Breast epithelium (tissue), 4 donors: ENCODE measurements at regions not wholly inside any gene's neighbourhood (a gene's known extent, or its start where the extent isn't known, plus 50 kb on each side); places are given as distances from the start of the nearest gene placed in this dataset.
"Not testable (repeated sequence)": the region's sequence is repeated elsewhere in the genome, so short reads cannot be mapped to it uniquely, and the experiment has no call there.

Source experiments
- DNase-seq, 2 donors: peaks; one replicate each; pipeline ENCODE4 v3.0.0-alpha.2; 2019; ENCODE audit warnings: low spot score in 2 of 2
- H3K27ac ChIP-seq, 2 donors: fragments of 200-600 bp; sonication (generic) in 1 of 2; one replicate each; pipeline ENCODE4 v1.5.1; 2016 to 2019; ENCODE audit warnings: mild to moderate bottlenecking in 1 of 2
- H3K27me3 ChIP-seq, 2 donors: fragments of 200-600 bp; sonication (generic) in 1 of 2; one replicate each; pipeline versions ENCODE4 v1.5.1 to v1.6.0; 2017 to 2019; ENCODE audit warnings: control low read depth in 1 of 2, mild to moderate bottlenecking in 1 of 2
- H3K36me3 ChIP-seq: fragments of 200-600 bp; one replicate; pipeline ENCODE4 v1.5.1; 2019
- H3K4me1 ChIP-seq, 2 donors: fragments of 200-600 bp; sonication (generic); one replicate each; pipeline ENCODE4 v1.5.1; 2016 to 2019; ENCODE audit warnings: control low read depth in 1 of 2
- H3K4me3 ChIP-seq, 3 donors: fragments of 200-600 bp; sonication (generic); 1 replicate in 2 of 3; 2 replicates in 1 of 3; pipeline ENCODE4 v1.5.1; 2016 to 2019; ENCODE audit warnings: mild to moderate bottlenecking in 3 of 3, moderate library complexity in 2 of 3
- H3K9me3 ChIP-seq, 2 donors: fragments of 200-600 bp; sonication (generic) in 1 of 2; one replicate each; pipeline ENCODE4 v1.5.1; 2016 to 2019; ENCODE audit warnings: control low read depth in 1 of 2
- POLR2AphosphoS5 ChIP-seq, 3 donors: sonication (generic); formaldehyde crosslinking; IDR thresholded peaks; one replicate each; pipeline ENCODE4 v1.6.1; 2017; ENCODE audit warnings: antibody characterized with exemption in 3 of 3
- intact Hi-C: fragments of 100-400 bp; cut with DNase I; formaldehyde crosslinking; loops from one replicate; pipeline ENCODE4 v1.15.1; 2023; ENCODE audit warnings: low total_unique reads

GRCh38 chr9:62798884-62799850 lies 1609.3 kb downstream of the SPATA31A7 start:
- peaks cover 3 to 11% of the 10 kb centered on the region in 2 donors for H3K4me1 ChIP-seq
- H3K4me3 ChIP-seq = peak overlapping the region; percentile 31 to 71 (median 49)
- H3K27me3 ChIP-seq = peaks cover 20 to 34% of the 10 kb centered on the region in 2 donors
- intact Hi-C loops, H3K9me3 ChIP-seq, H3K27ac ChIP-seq, H3K36me3 ChIP-seq: not testable (repeated sequence)
- DNase-seq = peak in 1 of 2 donors; percentile 75

GRCh38 chr9:62799851-62800371 lies 1610.1 kb downstream of the SPATA31A7 start:
- H3K9me3 ChIP-seq, DNase-seq, intact Hi-C loops, H3K36me3 ChIP-seq: not testable (repeated sequence)
- peak overlapping the region; percentile 31 to 71 (median 49) for H3K4me3 ChIP-seq
- H3K4me1 ChIP-seq = peaks cover 3 to 11% of the 10 kb centered on the region in 2 donors
- peak overlapping the region in 1 of 2 donors; percentile 16 for H3K27ac ChIP-seq
- H3K27me3 ChIP-seq = peaks cover 20 to 37% of the 10 kb centered on the region in 2 donors

GRCh38 chr9:62800451-62801371 lies 1610.9 kb downstream of the SPATA31A7 start:
- H3K36me3 ChIP-seq, intact Hi-C loops, H3K27ac ChIP-seq, H3K9me3 ChIP-seq, DNase-seq: not testable (repeated sequence)
- H3K27me3 ChIP-seq = peaks cover 20 to 41% of the 10 kb centered on the region in 2 donors
- peak overlapping the region; percentile 49 to 71 (median 53) for H3K4me3 ChIP-seq
- peaks cover 3 to 11% of the 10 kb centered on the region in 2 donors for H3K4me1 ChIP-seq
- peak in 1 of 3 donors; percentile 29 for TF ChIP-seq POLR2AphosphoS5 (IDR thresholded peaks at IDR 0.05)

GRCh38 chr9:62801372-62801811 lies 1611.6 kb downstream of the SPATA31A7 start:
- Histone ChIP-seq H3K4me1 (peaks cover 3 to 11% of the 10 kb centered on the region in 2 donors), H3K27ac (peak overlapping the region; percentile 81 to 86), H3K4me3 (peak overlapping the region; percentile 49 to 71 (median 53)), H3K27me3 (peaks cover 20 to 41% of the 10 kb centered on the region in 2 donors)
- DNase-seq, intact Hi-C loops, H3K9me3 ChIP-seq, H3K36me3 ChIP-seq: not testable (repeated sequence)

- Histone ChIP-seq H3K4me3 (peak overlapping the region; percentile 49 to 71 (median 53)), H3K27me3 (peaks cover 20 to 41% of the 10 kb centered on the region in 2 donors), H3K27ac (peak overlapping the region; percentile 81 to 86), H3K4me1 (peaks cover 3 to 11% of the 10 kb centered on the region in 2 donors)
- intact Hi-C loops, H3K9me3 ChIP-seq, H3K36me3 ChIP-seq: not testable (repeated sequence)
- peak; percentile 67 to 85 for DNase-seq
Measured at GRCh38 chr9:62801961-62802718, 1612.3 kb downstream of the SPATA31A7 start.

GRCh38 chr9:62802719-62803079 lies 1612.9 kb downstream of the SPATA31A7 start:
- H3K36me3 ChIP-seq, DNase-seq, intact Hi-C loops, H3K9me3 ChIP-seq: not testable (repeated sequence)
- H3K4me3 ChIP-seq = peak overlapping the region; percentile 49 to 71 (median 53)
- peaks cover 3 to 11% of the 10 kb centered on the region in 2 donors for H3K4me1 ChIP-seq
- H3K27me3 ChIP-seq = peaks cover 20 to 41% of the 10 kb centered on the region in 2 donors
- peak overlapping the region; percentile 81 to 86 for H3K27ac ChIP-seq

- intact Hi-C loops, DNase-seq, H3K9me3 ChIP-seq, H3K27ac ChIP-seq, H3K36me3 ChIP-seq: not testable (repeated sequence)
- H3K4me3 ChIP-seq = peak overlapping the region in 2 of 3 donors; percentile 49 to 53
- H3K4me1 ChIP-seq = peaks cover 3 to 11% of the 10 kb centered on the region in 2 donors
- peaks cover 20 to 41% of the 10 kb centered on the region in 2 donors for H3K27me3 ChIP-seq
Measured at GRCh38 chr9:62803099-62803498, 1613.3 kb downstream of the SPATA31A7 start.

GRCh38 chr9:62804314-62804713 lies 1614.5 kb downstream of the SPATA31A7 start:
- DNase-seq, intact Hi-C loops, H3K4me3 ChIP-seq, H3K36me3 ChIP-seq, H3K27ac ChIP-seq, H3K9me3 ChIP-seq: not testable (repeated sequence)
- peaks cover 20 to 36% of the 10 kb centered on the region in 2 donors for H3K27me3 ChIP-seq
- H3K4me1 ChIP-seq = peaks cover 3 to 11% of the 10 kb centered on the region in 2 donors

GRCh38 chr9:62807424-62807823 lies 1617.6 kb downstream of the SPATA31A7 start:
- H3K4me3 ChIP-seq, intact Hi-C loops, H3K9me3 ChIP-seq, H3K4me1 ChIP-seq, H3K36me3 ChIP-seq, DNase-seq, H3K27ac ChIP-seq: not testable (repeated sequence)
- peaks cover under 1 to 14% of the 10 kb centered on the region in 2 donors for H3K27me3 ChIP-seq

GRCh38 chr9:62808081-62808480 lies 1618.2 kb downstream of the SPATA31A7 start:
- H3K9me3 ChIP-seq, H3K4me1 ChIP-seq, intact Hi-C loops, H3K27ac ChIP-seq, H3K4me3 ChIP-seq, H3K27me3 ChIP-seq, DNase-seq, H3K36me3 ChIP-seq: not testable (repeated sequence)

- H3K4me1 ChIP-seq, H3K27me3 ChIP-seq, DNase-seq, H3K27ac ChIP-seq, H3K4me3 ChIP-seq, H3K9me3 ChIP-seq, H3K36me3 ChIP-seq, intact Hi-C loops: not testable (repeated sequence)
Measured at GRCh38 chr9:62810318-62810717, 1620.5 kb downstream of the SPATA31A7 start.
